ENCODE measurements at regions not wholly inside any gene's neighbourhood (a gene's known extent, or its start where the extent isn't known, plus 50 kb on each side); places are given as distances from the start of the nearest gene placed in this dataset.

DNA sequence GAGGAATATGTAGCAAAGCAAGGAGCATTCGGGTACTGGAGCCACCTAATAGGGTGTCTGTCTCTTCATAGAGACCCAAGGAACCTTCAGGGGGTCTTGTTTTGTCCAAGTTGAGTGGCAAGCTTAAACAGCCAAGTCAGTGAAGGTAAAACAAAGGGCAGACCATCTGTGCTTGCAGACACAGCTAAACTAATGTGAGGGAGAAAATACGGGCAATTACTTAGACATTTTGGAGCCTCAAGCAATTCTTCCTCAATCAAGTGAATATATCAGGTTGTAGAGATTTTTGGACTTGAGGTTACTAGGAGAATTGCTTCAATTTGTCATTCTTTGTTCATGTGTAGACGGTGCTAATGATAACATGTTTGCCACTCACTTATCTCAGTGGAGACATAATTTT is 148.2 kb upstream of the ARHGAP20 start:
- intact Hi-C loops (cut with DNase I) = no loop called here
- TF ChIP-seq, protein P1, sequence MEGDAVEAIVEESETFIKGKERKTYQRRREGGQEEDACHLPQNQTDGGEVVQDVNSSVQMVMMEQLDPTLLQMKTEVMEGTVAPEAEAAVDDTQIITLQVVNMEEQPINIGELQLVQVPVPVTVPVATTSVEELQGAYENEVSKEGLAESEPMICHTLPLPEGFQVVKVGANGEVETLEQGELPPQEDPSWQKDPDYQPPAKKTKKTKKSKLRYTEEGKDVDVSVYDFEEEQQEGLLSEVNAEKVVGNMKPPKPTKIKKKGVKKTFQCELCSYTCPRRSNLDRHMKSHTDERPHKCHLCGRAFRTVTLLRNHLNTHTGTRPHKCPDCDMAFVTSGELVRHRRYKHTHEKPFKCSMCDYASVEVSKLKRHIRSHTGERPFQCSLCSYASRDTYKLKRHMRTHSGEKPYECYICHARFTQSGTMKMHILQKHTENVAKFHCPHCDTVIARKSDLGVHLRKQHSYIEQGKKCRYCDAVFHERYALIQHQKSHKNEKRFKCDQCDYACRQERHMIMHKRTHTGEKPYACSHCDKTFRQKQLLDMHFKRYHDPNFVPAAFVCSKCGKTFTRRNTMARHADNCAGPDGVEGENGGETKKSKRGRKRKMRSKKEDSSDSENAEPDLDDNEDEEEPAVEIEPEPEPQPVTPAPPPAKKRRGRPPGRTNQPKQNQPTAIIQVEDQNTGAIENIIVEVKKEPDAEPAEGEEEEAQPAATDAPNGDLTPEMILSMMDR (IDR thresholded peaks at IDR 0.05) = no peak
- TF ChIP-seq EP300 (IDR thresholded peaks at IDR 0.05) (no peak), POLR2A (IDR thresholded peaks at IDR 0.05) (no peak)
- Histone ChIP-seq H3K27me3 (no peaks in the 10 kb centered on the region), H3K27ac (no peak overlapping the region), H3K4me3 (no peak overlapping the region), H3K4me1 (ENCODE audit: insufficient read depth) (no peaks in the 10 kb centered on the region), H3K36me3 (no peaks in the 10 kb centered on the region), H3K9me3 (no peaks in the 10 kb centered on the region)
- DNase-seq = no peak
- WGBS, 3 donors = 91 to 96% (median 92%) methylated on average over 3 of the region's 3 CpGs

DNA sequence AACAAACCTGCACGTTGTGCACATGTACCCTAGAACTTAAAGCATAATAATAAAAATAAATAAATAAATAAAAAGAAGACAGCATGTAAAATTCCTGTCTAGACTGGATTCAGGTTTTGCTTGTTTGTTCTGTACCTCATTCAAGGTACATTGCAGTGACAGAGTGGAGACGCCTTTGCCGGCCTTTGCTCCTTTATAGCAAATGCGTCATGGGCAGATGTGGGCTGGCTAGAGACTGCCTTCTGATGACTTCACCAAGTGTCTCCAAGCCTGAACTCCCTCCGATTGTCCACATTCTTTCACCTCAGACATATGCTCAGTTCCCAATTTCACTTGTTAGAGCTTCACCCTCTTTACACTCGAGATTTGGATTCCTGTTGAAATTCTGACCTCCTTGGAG is 147.8 kb upstream of the ARHGAP20 start:
- Histone ChIP-seq H3K36me3 (no peaks in the 10 kb centered on the region), H3K9me3 (no peaks in the 10 kb centered on the region), H3K27me3 (no peaks in the 10 kb centered on the region), H3K4me1 (ENCODE audit: insufficient read depth) (no peaks in the 10 kb centered on the region), H3K4me3 (no peak overlapping the region), H3K27ac (no peak overlapping the region)
- TF ChIP-seq POLR2A (IDR thresholded peaks at IDR 0.05) (no peak), EP300 (IDR thresholded peaks at IDR 0.05) (no peak)
- TF ChIP-seq, protein P1 (IDR thresholded peaks at IDR 0.05) = no peak
- WGBS, 3 donors = 91 to 94% (median 92%) methylated on average over 6 of the region's 6 CpGs
- intact Hi-C loops (cut with DNase I) = no loop called here
- DNase-seq = no peak

DNA sequence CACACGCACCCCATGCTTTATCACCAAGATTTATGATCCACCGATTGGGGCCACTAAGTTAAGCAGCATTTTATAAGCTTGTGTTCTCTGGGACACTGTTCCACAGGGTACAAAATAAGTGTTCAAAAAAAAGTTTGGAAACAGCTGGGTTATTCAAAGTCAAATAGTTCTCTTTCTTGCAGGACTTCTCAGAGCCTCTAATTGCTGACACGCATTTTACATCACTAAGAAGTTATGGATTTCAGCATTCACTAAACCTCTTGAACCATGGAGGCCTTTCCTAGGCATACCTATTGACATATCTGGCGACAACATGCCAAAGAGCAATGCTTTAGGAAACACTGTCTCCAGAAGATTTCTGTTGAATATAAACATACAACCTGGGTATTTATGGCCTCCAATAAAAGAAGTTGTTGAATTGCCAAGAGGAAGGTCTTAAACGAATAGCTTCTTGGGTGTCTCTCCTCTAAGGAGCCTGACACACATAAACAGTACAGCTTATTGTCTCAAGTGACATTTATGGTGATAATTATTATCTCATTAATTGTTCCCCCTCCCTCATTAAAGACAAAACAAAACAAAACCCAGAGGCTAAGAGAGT is 147.1 kb upstream of the ARHGAP20 start:
- Histone ChIP-seq H3K4me1 (ENCODE audit: insufficient read depth) (no peaks in the 10 kb centered on the region), H3K4me3 (no peak overlapping the region), H3K36me3 (no peaks in the 10 kb centered on the region), H3K27me3 (no peaks in the 10 kb centered on the region), H3K9me3 (no peaks in the 10 kb centered on the region), H3K27ac (no peak overlapping the region)
- TF ChIP-seq POLR2A (IDR thresholded peaks at IDR 0.05) (no peak), EP300 (IDR thresholded peaks at IDR 0.05) (no peak)
- TF ChIP-seq, protein P1 (IDR thresholded peaks at IDR 0.05) = no peak
- intact Hi-C loops (cut with DNase I) = no loop called here
- WGBS, 3 donors = 81 to 85% (median 84%) methylated on average over 5 of the region's 5 CpGs
- no peak for DNase-seq

DNA sequence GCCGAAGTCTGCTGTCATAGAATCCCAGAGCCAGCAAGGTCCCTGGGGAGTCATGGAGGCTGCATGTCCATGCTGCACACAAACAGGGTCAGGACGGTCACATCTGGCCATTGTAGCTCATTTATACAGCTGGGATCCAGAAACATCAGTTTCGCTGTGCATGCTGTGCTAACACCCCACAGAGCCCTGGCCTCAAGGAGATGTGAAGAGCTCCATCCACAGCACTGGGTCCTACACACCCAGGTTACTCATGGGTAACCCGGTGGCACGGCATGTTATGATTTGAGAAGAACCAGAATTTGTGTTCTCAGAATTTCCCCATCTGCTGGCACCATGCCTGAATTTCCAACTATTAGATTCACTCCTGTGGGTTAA is 146.3 kb upstream of the ARHGAP20 start:
- TF ChIP-seq, protein P1 (IDR thresholded peaks at IDR 0.05) = no peak
- no peak for TF ChIP-seq POLR2A (IDR thresholded peaks at IDR 0.05)
- TF ChIP-seq EP300 (IDR thresholded peaks at IDR 0.05) = no peak

More for the DNA sequence above, 146.3 kb upstream of the ARHGAP20 start:
- H3K27ac ChIP-seq = no peak overlapping the region
- H3K4me1 ChIP-seq (ENCODE audit: insufficient read depth) = no peaks in the 10 kb centered on the region
- no peaks in the 10 kb centered on the region for H3K36me3 ChIP-seq
- no peak overlapping the region for H3K4me3 ChIP-seq
- intact Hi-C loops (cut with DNase I) = no loop called here
- DNase-seq = peak in 1 of 5 donors; percentile 23
- H3K9me3 ChIP-seq = no peaks in the 10 kb centered on the region
- no peaks in the 10 kb centered on the region for H3K27me3 ChIP-seq
- 59 to 71% (median 67%) methylated on average over 5 of the region's 5 CpGs for WGBS, 3 donors
